H9 (cell line): ENCODE measurements at regions not wholly inside any gene's neighbourhood (a gene's known extent, or its start where the extent isn't known, plus 50 kb on each side); places are given as distances from the start of the nearest gene placed in this dataset.

Experiments
- DNase-seq: peaks from one replicate; pipeline ENCODE4 v3.0.0-alpha.2; 2017
- H2AFZ ChIP-seq: one replicate; pipeline ENCODE4 v1.6.1; 2013; ENCODE audit warnings: mild to moderate bottlenecking, low read length, control low read depth, moderate library complexity
- H2AK5ac ChIP-seq: 2 replicates; pipeline ENCODE4 v1.6.1; 2013; ENCODE audit warnings: low read length, control low read depth, mixed read lengths; ENCODE audit not compliant: insufficient read length
- H2BK120ac ChIP-seq: one replicate; pipeline ENCODE4 v1.6.1; 2013; ENCODE audit warnings: low read depth, mild to moderate bottlenecking, low read length, control low read depth, inconsistent platforms; ENCODE audit not compliant: poor library complexity, severe bottlenecking
- H2BK12ac ChIP-seq: 2 replicates; pipeline ENCODE4 v1.6.1; 2013; ENCODE audit warnings: low read length, control low read depth, mixed read lengths, low read depth; ENCODE audit not compliant: insufficient read length
- H2BK15ac ChIP-seq: 2 replicates; pipeline ENCODE4 v1.6.1; 2013; ENCODE audit warnings: low read depth, low read length, control low read depth
- H2BK20ac ChIP-seq: one replicate; pipeline ENCODE4 v1.6.1; 2013; ENCODE audit warnings: low read depth, mild to moderate bottlenecking, low read length, control low read depth, inconsistent platforms; ENCODE audit not compliant: poor library complexity, severe bottlenecking
- H2BK5ac ChIP-seq: 2 replicates; pipeline ENCODE4 v1.6.1; 2013; ENCODE audit warnings: low read length, control low read depth, mixed read lengths; ENCODE audit not compliant: insufficient read length
- H3K14ac ChIP-seq: 2 replicates; pipeline ENCODE4 v1.6.1; 2013; ENCODE audit warnings: low read length, control low read depth; ENCODE audit not compliant: insufficient read depth
- H3K18ac ChIP-seq: 2 replicates; pipeline ENCODE4 v1.6.1; 2013; ENCODE audit warnings: low read depth, mild to moderate bottlenecking, mixed read lengths, low read length, control low read depth; ENCODE audit not compliant: insufficient read length
- H3K23ac ChIP-seq: 2 replicates; pipeline ENCODE4 v1.6.1; 2013; ENCODE audit warnings: low read length, control low read depth, mixed read lengths, low read depth; ENCODE audit not compliant: insufficient read length
- H3K23me2 ChIP-seq: 2 replicates; pipeline ENCODE4 v1.6.1; 2013; ENCODE audit warnings: low read depth, mild to moderate bottlenecking, mixed read lengths, low read length, control low read depth; ENCODE audit not compliant: insufficient read length, poor library complexity, severe bottlenecking
- H3K27ac ChIP-seq: 2 replicates; pipeline ENCODE4 v1.5.1; 2013; ENCODE audit warnings: low read length, control low read depth, mixed read lengths, low read depth; ENCODE audit not compliant: insufficient read length
- H3K27me3 ChIP-seq: 2 replicates; pipeline ENCODE4 v1.6.1; 2013; ENCODE audit warnings: low read length, control low read depth, inconsistent platforms; ENCODE audit not compliant: insufficient read depth
- H3K4ac ChIP-seq: 2 replicates; pipeline ENCODE4 v1.6.1; 2013; ENCODE audit warnings: low read depth, mild to moderate bottlenecking, control low read depth, inconsistent platforms, low read length, moderate library complexity
- H3K4me1 ChIP-seq: 2 replicates; pipeline ENCODE4 v1.6.1; 2013; ENCODE audit warnings: low read length, control low read depth, inconsistent platforms; ENCODE audit not compliant: insufficient read depth
- H3K4me2 ChIP-seq: 2 replicates; pipeline ENCODE4 v1.6.1; 2013; ENCODE audit warnings: low read length, control low read depth, mixed read lengths; ENCODE audit not compliant: insufficient read length, insufficient read depth
- H3K56ac ChIP-seq: 2 replicates; pipeline ENCODE4 v1.6.1; 2013; ENCODE audit warnings: low read depth, mild to moderate bottlenecking, mixed read lengths, low read length, control low read depth; ENCODE audit not compliant: insufficient read length
- H3K79me1 ChIP-seq: 2 replicates; pipeline ENCODE4 v1.6.1; 2013; ENCODE audit warnings: low read depth, mild to moderate bottlenecking, moderate library complexity, low read length, control low read depth, inconsistent platforms; ENCODE audit not compliant: insufficient read depth, poor library complexity, severe bottlenecking
- H3K79me2 ChIP-seq: 2 replicates; pipeline ENCODE4 v1.6.1; 2013; ENCODE audit warnings: low read length, control low read depth, inconsistent platforms; ENCODE audit not compliant: insufficient read depth
- H3K9ac ChIP-seq: 2 replicates; pipeline ENCODE4 v1.6.1; 2013; ENCODE audit warnings: low read length, control low read depth, mixed read lengths; ENCODE audit not compliant: insufficient read length; ENCODE audit errors: extremely low read depth
- H3K9me3 ChIP-seq: one replicate; pipeline ENCODE4 v1.6.1; 2013; ENCODE audit warnings: low read depth, low read length, inconsistent platforms; ENCODE audit not compliant: control insufficient read depth
- H3T11ph ChIP-seq: one replicate; pipeline ENCODE4 v1.6.1; 2013; ENCODE audit warnings: mild to moderate bottlenecking, low read length, control low read depth, inconsistent platforms
- H4K20me1 ChIP-seq: one replicate; pipeline ENCODE4 v1.6.1; 2013; ENCODE audit not compliant: control insufficient read depth, insufficient read length, insufficient read depth
- H4K5ac ChIP-seq: 2 replicates; pipeline ENCODE4 v1.6.1; 2013; ENCODE audit warnings: low read depth, mild to moderate bottlenecking, mixed read lengths, low read length, control low read depth; ENCODE audit not compliant: insufficient read length
- H4K8ac ChIP-seq: replicated peaks from 2 replicates; pipeline ENCODE4 v1.6.1; 2013; ENCODE audit warnings: low read length, control low read depth, mixed read lengths, low read depth; ENCODE audit not compliant: insufficient read length
- H4K91ac ChIP-seq: 2 replicates; pipeline ENCODE4 v1.6.1; 2013; ENCODE audit warnings: low read depth, mild to moderate bottlenecking, moderate library complexity, mixed read lengths, low read length, control low read depth; ENCODE audit not compliant: insufficient read length
- H3K27ac Mint-ChIP-seq, 3 experiments: 2 replicates in 2 of 3; 3 replicates in 1 of 3; pipeline ENCODE4 v1.8.0; 2020 to 2021; ENCODE audit warnings: mixed read lengths in 3 of 3, mild to moderate bottlenecking in 1 of 3, moderate library complexity in 1 of 3
- H3K27me3 Mint-ChIP-seq: 2 replicates; pipeline ENCODE4 v1.8.0; 2021; ENCODE audit warnings: low read depth, mild to moderate bottlenecking, moderate library complexity, mixed read lengths
- H3K36me3 Mint-ChIP-seq, 3 experiments: 2 replicates in 2 of 3; 3 replicates in 1 of 3; pipeline ENCODE4 v1.8.0; 2020 to 2021; ENCODE audit warnings: low read depth in 3 of 3, mixed read lengths in 3 of 3; ENCODE audit not compliant: insufficient read depth in 1 of 3
- H3K4me1 Mint-ChIP-seq, 2 experiments: 2 replicates each; pipeline ENCODE4 v1.8.0; 2020; ENCODE audit warnings: mixed read lengths in 2 of 2
- H3K4me3 Mint-ChIP-seq, 2 experiments: 2 replicates in 1 of 2; 3 replicates in 1 of 2; pipeline ENCODE4 v1.8.0; 2020 to 2021; ENCODE audit warnings: mild to moderate bottlenecking in 2 of 2, mixed read lengths in 2 of 2, moderate library complexity in 1 of 2
- H3K9me3 Mint-ChIP-seq, 2 experiments: 2 replicates in 1 of 2; 3 replicates in 1 of 2; pipeline ENCODE4 v1.8.0; 2020; ENCODE audit warnings: mild to moderate bottlenecking in 2 of 2, mixed read lengths in 2 of 2, moderate library complexity in 1 of 2
- TF ChIP-seq, protein P1 (sequence below): fragments of 200-600 bp; sonication (generic); conservative IDR thresholded peaks from 3 replicates; pipeline ENCODE4 v1.8.0; 2021; ENCODE audit warnings: antibody characterized with exemption, mild to moderate bottlenecking

DNA sequence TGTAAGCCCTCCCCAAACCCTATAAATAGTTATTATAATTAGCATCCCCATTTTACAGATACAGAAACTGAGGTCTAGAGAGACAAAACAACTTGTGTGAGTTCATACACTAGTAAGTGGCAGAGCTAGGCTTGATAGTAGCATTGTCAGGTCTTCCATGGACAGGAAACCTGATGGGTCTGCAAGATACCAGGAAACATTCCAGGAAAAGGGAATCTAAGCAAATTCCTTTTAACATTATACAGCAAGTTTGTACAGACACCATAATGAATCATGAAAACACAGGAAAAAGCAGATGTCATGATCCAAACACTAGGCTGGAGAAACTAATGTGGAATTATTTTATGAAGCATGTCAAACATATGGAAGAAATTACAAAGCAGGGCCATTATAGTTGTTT, 89.1 kb upstream of the KCNK2 start:
- Histone ChIP-seq H3K23ac (no peak overlapping the region), H3K79me2 (no peaks in the 10 kb centered on the region), H3K27me3 (no peaks in the 10 kb centered on the region), H4K5ac (no peak overlapping the region), H3K4me1 (no peaks in the 10 kb centered on the region), H2BK5ac (no peak overlapping the region), H2BK120ac (no peak overlapping the region), H2BK12ac (no peak overlapping the region), H3K9ac (no peak overlapping the region), H3T11ph (no peak overlapping the region), H3K9me3 (no peaks in the 10 kb centered on the region), H3K79me1 (no peaks in the 10 kb centered on the region), H3K14ac (no peak overlapping the region), H3K23me2 (no peaks in the 10 kb centered on the region), H2AFZ (no peak overlapping the region), H2AK5ac (no peak overlapping the region), H3K27ac (no peak overlapping the region), H4K91ac (no peak overlapping the region), H3K4ac (no peak overlapping the region), H2BK15ac (no peak overlapping the region), H4K20me1 (no peaks in the 10 kb centered on the region), H3K18ac (no peak overlapping the region), H2BK20ac (no peak overlapping the region), H3K4me2 (no peak overlapping the region), H4K8ac (no peak overlapping the region), H3K56ac (no peak overlapping the region)
- Mint-ChIP-seq H3K9me3 (no peaks in the 10 kb centered on the region), H3K36me3 (no peaks in the 10 kb centered on the region), H3K4me3 (no peak overlapping the region), H3K4me1 (peaks cover 7 to 10% of the 10 kb centered on the region in 2 experiments), H3K27ac (no peak overlapping the region), H3K27me3 (no peaks in the 10 kb centered on the region)
- TF ChIP-seq, protein P1, sequence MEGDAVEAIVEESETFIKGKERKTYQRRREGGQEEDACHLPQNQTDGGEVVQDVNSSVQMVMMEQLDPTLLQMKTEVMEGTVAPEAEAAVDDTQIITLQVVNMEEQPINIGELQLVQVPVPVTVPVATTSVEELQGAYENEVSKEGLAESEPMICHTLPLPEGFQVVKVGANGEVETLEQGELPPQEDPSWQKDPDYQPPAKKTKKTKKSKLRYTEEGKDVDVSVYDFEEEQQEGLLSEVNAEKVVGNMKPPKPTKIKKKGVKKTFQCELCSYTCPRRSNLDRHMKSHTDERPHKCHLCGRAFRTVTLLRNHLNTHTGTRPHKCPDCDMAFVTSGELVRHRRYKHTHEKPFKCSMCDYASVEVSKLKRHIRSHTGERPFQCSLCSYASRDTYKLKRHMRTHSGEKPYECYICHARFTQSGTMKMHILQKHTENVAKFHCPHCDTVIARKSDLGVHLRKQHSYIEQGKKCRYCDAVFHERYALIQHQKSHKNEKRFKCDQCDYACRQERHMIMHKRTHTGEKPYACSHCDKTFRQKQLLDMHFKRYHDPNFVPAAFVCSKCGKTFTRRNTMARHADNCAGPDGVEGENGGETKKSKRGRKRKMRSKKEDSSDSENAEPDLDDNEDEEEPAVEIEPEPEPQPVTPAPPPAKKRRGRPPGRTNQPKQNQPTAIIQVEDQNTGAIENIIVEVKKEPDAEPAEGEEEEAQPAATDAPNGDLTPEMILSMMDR, result no peak
- no peak for DNase-seq
